RWPE2 (cell line): ENCODE measurements at regions not wholly inside any gene's neighbourhood (a gene's known extent, or its start where the extent isn't known, plus 50 kb on each side); places are given as distances from the start of the nearest gene placed in this dataset.

Experiments used
- ATAC-seq: fragments of 200-7000 bp; cut with Tn5 transposase; 3 replicates; pipeline ENCODE4 v1.9.1; 2021; ENCODE audit warnings: low read depth
- DNase-seq: peaks from one replicate; pipeline ENCODE4 v3.0.0-alpha.2; 2020; ENCODE audit warnings: low spot score
- H3K27ac ChIP-seq: fragments of 450-650 bp; 2 replicates; pipeline ENCODE4 v1.5.1; 2017; ENCODE audit warnings: mild to moderate bottlenecking; ENCODE audit not compliant: poor library complexity, severe bottlenecking
- H3K27me3 ChIP-seq: fragments of 250-450 bp; sonication (Bioruptor Pico); 2 replicates; pipeline ENCODE4 v1.5.1; 2021; ENCODE audit warnings: mild to moderate bottlenecking, moderate library complexity; ENCODE audit not compliant: insufficient read depth, poor library complexity, severe bottlenecking
- H3K36me3 ChIP-seq: fragments of 250-450 bp; sonication (Bioruptor Pico); 2 replicates; pipeline ENCODE4 v1.5.1; 2020; ENCODE audit warnings: low read depth, mild to moderate bottlenecking, moderate library complexity
- H3K4me1 ChIP-seq: fragments of 250-450 bp; sonication (Bioruptor Pico); 2 replicates; pipeline ENCODE4 v1.5.1; 2021; ENCODE audit warnings: mild to moderate bottlenecking, moderate library complexity; ENCODE audit not compliant: insufficient read depth, poor library complexity, severe bottlenecking
- H3K4me3 ChIP-seq: fragments of 250-450 bp; sonication (Bioruptor Pico); 2 replicates; pipeline ENCODE4 v1.5.1; 2021; ENCODE audit warnings: mild to moderate bottlenecking, moderate library complexity; ENCODE audit not compliant: severe bottlenecking
- H3K9me3 ChIP-seq: fragments of 250-450 bp; sonication (Bioruptor Pico); 2 replicates; pipeline ENCODE4 v1.5.1; 2021; ENCODE audit warnings: mild to moderate bottlenecking, moderate library complexity; ENCODE audit not compliant: severe bottlenecking
- TF ChIP-seq, protein P1 (sequence below): fragments of 450-650 bp; IDR thresholded peaks from one replicate; pipeline ENCODE4 v1.5.1; 2017; ENCODE audit warnings: mild to moderate bottlenecking, moderate library complexity; ENCODE audit not compliant: poor library complexity, severe bottlenecking

DNA sequence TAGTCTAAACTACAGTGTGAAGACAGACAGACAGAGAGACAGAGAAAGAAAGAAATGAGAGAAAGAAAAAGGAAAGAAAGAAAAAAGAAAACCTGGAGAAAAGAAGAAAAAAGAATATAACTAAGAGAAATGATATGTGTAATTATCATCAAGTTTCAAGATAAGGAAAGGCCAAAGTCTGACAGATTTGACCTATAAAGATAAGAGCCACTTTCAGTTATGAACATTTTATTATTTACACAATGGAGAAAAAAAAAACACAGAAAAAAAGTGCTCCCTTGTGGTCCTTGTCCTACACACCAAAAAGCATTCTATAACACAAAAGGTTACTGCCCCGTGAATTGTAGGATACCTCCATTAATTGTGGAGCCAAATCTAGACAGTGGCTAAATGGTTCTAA is 937.2 kb upstream of the DDX18 start:
- Histone ChIP-seq H3K27ac (no peak overlapping the region), H3K27me3 (peaks cover 6% of the 10 kb centered on the region), H3K4me1 (no peaks in the 10 kb centered on the region), H3K9me3 (no peaks in the 10 kb centered on the region), H3K4me3 (no peak overlapping the region), H3K36me3 (no peaks in the 10 kb centered on the region)
- ATAC-seq: no peak
- TF ChIP-seq, protein P1, sequence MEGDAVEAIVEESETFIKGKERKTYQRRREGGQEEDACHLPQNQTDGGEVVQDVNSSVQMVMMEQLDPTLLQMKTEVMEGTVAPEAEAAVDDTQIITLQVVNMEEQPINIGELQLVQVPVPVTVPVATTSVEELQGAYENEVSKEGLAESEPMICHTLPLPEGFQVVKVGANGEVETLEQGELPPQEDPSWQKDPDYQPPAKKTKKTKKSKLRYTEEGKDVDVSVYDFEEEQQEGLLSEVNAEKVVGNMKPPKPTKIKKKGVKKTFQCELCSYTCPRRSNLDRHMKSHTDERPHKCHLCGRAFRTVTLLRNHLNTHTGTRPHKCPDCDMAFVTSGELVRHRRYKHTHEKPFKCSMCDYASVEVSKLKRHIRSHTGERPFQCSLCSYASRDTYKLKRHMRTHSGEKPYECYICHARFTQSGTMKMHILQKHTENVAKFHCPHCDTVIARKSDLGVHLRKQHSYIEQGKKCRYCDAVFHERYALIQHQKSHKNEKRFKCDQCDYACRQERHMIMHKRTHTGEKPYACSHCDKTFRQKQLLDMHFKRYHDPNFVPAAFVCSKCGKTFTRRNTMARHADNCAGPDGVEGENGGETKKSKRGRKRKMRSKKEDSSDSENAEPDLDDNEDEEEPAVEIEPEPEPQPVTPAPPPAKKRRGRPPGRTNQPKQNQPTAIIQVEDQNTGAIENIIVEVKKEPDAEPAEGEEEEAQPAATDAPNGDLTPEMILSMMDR: no peak
- DNase-seq: no peak

DNA sequence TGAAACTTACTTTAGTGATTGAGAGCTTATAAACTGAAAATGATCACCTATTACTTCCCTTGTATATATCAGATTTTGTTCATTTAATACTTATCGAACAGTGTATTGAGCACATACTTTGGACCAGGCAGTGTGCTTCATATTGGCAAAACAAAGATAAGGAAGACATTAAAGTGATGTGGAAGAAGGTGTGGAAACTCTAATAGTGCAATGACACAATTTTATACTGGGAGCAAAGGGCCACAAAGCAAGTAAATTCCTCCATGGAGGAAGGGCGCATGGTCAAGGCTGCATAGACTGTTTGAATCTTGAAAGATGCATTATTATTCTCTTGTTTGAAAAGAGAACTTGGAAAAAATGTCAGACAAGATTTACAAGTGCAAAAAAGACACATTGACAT is 936.5 kb upstream of the DDX18 start:
- ATAC-seq (no peak), DNase-seq (no peak)
- H3K4me1 ChIP-seq: no peaks in the 10 kb centered on the region
- peaks cover 6% of the 10 kb centered on the region for H3K27me3 ChIP-seq
- H3K9me3 ChIP-seq: no peaks in the 10 kb centered on the region
- H3K36me3 ChIP-seq: no peaks in the 10 kb centered on the region
- H3K4me3 ChIP-seq: no peak overlapping the region
- TF ChIP-seq, protein P1: no peak
- H3K27ac ChIP-seq: no peak overlapping the region

DNA sequence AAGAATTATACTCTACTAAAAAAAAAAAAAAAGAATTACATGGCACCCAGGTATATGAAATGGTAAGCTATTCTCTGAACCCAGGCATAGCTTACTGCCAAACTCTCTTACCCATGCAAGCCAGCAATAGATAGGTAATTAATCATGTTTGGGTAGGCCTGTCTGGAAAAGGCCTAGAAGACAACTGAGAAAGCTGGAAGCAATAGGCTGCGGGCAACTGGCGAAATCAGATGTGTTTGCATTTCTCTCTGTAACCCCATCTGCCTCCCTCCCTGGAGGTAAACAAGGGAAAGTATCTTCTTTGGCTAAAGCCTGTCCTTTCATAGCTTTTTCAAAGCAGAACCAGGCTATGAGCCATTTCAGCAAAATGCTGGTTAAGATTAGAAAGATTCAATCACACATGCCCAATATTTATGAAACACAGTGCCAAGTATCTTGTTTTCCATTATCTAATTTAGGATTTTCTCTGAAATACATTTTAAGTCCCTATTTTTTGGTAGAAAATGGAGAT is 934.8 kb upstream of the DDX18 start:
- no peaks in the 10 kb centered on the region for H3K36me3 ChIP-seq

DNA sequence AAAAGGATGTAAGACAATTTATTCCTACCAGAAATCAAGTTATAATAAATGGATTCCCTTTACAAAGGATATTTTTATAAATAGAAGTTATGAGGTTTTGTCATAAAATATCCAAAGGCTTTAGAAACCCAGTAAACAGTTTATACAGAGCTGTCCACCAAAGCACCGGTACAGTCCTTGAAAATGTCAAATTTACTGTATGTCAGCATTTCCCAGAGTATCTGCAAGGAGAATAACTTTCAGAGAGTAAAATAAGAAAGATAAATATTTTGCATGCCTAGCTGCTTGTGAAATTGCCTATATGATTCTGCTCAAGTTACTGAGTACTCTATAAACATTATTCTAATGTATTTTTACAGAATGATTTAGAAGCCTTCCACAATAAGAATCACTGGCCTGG is 923.3 kb upstream of the DDX18 start:
- DNase-seq (no peak), ATAC-seq (no peak)
- TF ChIP-seq, protein P1: no peak
- H3K4me1 ChIP-seq: no peaks in the 10 kb centered on the region
- H3K4me3 ChIP-seq: no peak overlapping the region
- no peak overlapping the region for H3K27ac ChIP-seq
- H3K27me3 ChIP-seq: no peaks in the 10 kb centered on the region
- H3K9me3 ChIP-seq: no peaks in the 10 kb centered on the region
- H3K36me3 ChIP-seq: no peaks in the 10 kb centered on the region

More for the DNA sequence above, 934.8 kb upstream of the DDX18 start:
- Histone ChIP-seq H3K4me1 (no peaks in the 10 kb centered on the region), H3K27me3 (peaks cover 6% of the 10 kb centered on the region), H3K9me3 (no peaks in the 10 kb centered on the region), H3K27ac (no peak overlapping the region), H3K4me3 (no peak overlapping the region)
- TF ChIP-seq, protein P1: no peak
- DNase-seq: no peak
- ATAC-seq: no peak

DNA sequence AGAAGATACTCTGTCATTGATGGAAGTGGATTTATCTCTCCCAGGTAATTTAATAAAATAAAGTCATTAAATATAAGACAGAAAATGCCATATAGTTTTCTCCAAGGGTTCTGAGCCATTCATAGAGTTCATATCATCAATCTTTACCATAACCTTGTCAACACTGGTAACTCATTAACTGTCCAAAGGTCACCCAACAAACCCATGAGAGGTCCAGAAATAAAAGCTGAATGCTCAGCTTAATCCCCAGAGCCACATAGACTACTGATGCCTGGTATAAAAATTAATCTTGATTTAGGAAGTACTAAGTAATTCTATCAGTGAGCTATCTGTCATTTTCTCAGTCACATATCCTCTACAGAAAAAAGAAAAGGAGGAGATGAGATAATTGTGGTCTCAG is 903.0 kb upstream of the DDX18 start:
- no peaks in the 10 kb centered on the region for H3K36me3 ChIP-seq
- H3K9me3 ChIP-seq: no peaks in the 10 kb centered on the region
- DNase-seq (no peak), ATAC-seq (no peak)
- no peak overlapping the region for H3K4me3 ChIP-seq
- TF ChIP-seq, protein P1: no peak
- no peaks in the 10 kb centered on the region for H3K4me1 ChIP-seq
- H3K27ac ChIP-seq: no peak overlapping the region
- H3K27me3 ChIP-seq: peaks cover 6% of the 10 kb centered on the region
